RKO (cell line): ENCODE measurements at regions not wholly inside any gene's neighbourhood (a gene's known extent, or its start where the extent isn't known, plus 50 kb on each side); places are given as distances from the start of the nearest gene placed in this dataset.

ENCODE experiments used
- DNase-seq: peaks from one replicate; pipeline ENCODE4 v3.0.0-alpha.2; 2016; ENCODE audit warnings: low spot score

DNA sequence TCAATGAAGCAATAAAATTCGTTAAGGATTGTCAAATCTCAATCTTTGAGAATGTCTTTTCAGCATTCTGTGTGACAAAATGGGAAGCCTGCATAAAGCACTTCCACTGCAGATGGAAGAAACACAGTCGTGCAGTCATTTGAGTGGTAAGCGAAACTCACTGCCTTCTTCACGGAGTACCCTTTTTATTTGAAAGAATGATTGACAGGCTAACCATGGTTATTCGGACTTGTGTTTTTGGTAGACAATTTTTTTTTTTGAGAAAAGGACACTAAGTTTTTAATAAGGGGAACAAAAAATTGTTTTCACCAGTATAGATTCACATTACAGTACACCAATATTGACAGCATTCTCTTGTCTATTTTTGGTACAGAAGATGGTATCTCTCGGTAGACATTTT is 86.9 kb upstream of the MSX1 start:
- DNase-seq: no peak

GRCh38 chr4:4771160-4771559 is 88.3 kb upstream of the MSX1 start:
- DNase-seq: no peak

GRCh38 chr4:4770610-4771009 is 88.9 kb upstream of the MSX1 start:
- no peak for DNase-seq

GRCh38 chr4:4766564-4766963 is 92.9 kb upstream of the MSX1 start:
- no peak for DNase-seq

DNA sequence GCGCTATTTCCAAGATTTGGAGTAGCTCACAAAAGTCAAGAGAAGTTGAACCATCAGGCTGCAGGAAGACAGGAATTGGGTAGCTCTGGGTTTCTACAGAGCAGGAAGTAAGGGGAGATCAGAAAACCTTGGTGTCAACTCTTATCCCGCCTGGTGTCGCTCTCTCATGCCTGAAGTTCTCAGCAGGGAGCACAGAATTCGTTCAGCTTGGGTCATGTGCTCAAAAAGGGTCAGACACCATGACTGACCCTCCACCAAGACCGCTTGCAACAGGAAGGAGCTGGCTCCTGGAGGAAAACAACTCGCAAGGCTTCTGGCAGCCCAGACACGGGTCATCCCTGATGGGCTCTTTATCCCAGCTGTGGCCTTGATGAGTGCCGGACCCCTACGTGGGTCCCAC is 93.7 kb upstream of the MSX1 start:
- DNase-seq: no peak

- DNase-seq: no peak
Observed at GRCh38 chr4:4764558-4764905, 94.9 kb upstream of the MSX1 start.

DNA sequence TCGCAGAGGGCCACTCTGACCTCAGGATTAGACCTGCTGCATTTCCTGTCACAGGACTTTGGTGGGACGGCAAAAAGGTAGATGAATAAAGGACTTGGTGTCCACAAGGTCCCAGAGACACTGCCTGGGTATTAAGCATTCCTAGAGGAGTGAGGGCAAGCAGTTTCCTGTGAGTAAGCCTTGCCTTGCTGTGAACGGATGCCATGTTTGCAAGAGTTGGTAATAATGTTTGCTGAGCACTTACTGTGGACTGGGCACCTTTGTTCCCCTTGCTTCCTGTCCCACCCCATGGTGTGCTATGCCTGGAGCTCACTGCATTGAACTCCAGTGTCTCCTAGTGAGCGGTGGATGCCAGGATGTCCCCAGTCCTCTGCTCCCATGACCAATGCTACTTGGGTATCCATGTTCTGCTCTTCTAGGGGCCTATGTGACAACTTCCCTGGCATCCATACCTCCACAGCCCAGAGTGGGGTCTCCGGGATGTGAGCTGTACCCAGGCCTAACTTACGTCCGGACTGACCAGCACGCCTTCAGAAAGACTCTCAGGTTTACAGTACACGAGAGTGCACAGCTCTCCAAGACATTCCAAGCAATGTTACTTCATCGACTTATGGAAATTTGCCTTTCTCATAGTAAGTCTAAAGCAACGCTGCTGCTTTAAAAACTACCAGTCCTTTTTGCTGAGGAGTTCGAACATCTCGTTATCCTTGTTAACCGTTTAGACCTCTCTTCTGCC is 95.5 kb upstream of the MSX1 start:
- no peak for DNase-seq

- peak; percentile 59 for DNase-seq
Observed at GRCh38 chr4:4762909-4763821, 96.3 kb upstream of the MSX1 start.

DNA sequence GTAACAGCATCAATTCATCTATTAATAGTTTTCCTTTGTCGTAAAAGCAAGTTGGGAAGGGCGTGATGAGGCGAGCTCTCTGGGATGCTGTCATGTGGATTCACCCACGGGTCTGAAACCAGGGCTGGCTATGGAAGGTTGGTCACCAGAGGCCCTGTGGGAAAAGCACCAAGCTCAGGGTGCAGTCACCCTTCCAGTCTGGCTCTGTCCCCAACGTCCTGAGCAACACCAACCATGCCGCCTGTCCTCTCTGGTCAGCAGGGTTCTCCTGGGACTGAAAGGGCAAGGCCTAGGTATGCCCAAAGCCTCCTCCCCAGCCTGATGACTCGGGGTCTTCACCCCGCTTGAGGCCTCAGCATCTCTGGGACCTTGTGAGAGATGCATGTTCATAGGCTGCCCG is 97.2 kb upstream of the MSX1 start:
- no peak for DNase-seq

- no peak for DNase-seq
Observed at GRCh38 chr4:4761128-4761982, 98.1 kb upstream of the MSX1 start.

DNA sequence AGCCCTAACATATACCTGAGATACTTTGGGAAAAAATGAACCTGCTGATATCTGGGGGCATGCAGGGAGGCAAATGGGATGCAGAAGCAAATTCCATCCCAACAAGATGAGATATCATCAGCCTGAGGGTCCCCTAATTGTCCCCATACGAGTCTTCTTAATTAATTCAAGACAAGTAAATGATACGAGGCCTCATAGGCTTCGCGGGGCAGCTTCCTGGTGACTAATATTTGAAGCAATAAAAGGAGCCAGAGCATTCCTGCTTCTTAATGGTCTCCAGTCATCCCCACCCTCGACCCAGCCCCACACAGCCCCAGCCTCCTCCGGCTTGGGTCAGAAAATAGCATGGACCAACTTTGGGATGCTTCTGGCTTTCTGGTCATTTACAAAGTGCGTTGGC is 99.6 kb upstream of the MSX1 start:
- DNase-seq: no peak

- DNase-seq: no peak
Observed at GRCh38 chr4:4759232-4759631, 100.2 kb upstream of the MSX1 start.

DNA sequence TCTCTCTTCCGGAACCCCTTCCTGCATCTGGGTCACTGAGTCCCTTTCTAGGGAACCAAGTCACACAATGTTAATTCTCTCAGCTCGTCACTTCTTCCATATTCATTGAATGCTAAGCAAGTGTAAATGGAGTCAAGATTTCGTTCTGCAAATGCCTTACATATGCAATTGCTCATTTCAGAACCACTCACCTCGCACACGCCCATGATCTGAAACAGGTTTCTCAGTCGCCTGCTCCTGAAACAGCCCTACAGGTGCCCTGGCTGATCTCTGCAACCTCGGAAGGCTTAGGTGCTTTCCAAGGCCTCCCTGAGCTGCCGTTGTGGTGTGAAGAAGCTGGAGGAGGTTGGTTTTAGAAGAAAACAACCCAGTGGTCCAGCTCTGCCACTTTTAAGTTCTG is 100.8 kb upstream of the MSX1 start:
- DNase-seq: no peak

- no peak for DNase-seq
Observed at GRCh38 chr4:4755306-4755705, 104.2 kb upstream of the MSX1 start.

GRCh38 chr4:4754641-4755040 is 104.8 kb upstream of the MSX1 start:
- no peak for DNase-seq

DNA sequence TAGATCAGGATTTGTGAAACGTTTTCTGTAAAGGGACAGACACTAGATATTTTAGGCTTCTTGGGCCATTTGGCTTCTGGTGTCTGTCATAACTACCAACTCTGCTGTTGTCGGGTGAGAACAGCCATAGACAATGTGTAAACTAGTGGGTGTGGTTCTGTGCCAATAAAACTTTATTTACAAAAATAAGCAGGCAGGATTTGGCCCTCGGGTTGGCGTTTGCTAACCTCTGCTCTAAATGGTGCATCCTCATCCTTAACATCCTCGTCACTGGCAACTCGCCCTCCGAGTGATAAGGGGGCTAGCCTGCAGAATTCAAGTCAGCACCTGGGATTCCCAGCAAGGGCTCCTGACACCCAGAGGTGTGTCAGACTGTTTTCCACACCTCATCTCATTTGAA is 105.8 kb upstream of the MSX1 start:
- DNase-seq: no peak

- no peak for DNase-seq
Observed at GRCh38 chr4:4752576-4753401, 106.7 kb upstream of the MSX1 start.

DNA sequence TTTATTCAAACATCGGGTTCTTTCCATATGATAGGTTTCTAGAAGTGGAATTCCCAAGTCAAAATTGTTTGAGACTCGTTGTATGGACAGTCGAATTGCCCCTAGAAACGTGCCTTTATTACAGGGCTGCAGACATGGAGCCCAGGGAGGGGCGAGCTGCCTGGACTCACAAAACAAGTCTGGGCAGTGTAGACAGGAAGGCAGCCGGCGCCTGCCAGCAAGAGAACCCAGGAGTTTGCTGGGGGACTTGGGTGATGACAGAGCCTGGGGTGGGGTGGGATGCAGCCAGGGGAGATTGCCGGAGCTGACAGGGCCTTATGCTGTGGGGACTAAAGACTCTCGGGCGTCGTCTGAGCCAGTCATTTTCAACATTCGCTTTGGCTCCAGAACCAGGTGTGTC is 107.4 kb upstream of the MSX1 start:
- no peak for DNase-seq

- DNase-seq: no peak
Observed at GRCh38 chr4:4750187-4750586, 109.3 kb upstream of the MSX1 start.

DNA sequence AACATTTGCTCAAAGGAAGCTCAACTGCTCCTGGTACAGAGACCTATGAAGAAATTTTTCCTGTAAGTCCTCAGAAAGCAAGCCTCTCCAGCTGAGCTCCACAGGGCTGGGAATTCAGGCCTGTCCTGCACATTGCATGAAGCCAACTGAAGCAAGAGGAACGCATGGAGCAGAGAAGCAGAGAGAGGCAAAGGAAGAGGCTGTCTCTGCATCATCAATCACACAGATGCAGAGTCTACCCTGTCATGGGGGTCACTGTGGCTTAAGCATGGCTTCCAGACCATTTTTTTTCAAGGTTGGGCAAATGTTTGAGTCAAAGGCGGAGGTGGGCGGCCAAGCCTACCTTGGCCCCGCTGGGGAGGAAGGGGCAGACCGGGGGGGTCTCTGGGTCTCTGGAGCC is 110.3 kb upstream of the MSX1 start:
- DNase-seq: no peak

DNA sequence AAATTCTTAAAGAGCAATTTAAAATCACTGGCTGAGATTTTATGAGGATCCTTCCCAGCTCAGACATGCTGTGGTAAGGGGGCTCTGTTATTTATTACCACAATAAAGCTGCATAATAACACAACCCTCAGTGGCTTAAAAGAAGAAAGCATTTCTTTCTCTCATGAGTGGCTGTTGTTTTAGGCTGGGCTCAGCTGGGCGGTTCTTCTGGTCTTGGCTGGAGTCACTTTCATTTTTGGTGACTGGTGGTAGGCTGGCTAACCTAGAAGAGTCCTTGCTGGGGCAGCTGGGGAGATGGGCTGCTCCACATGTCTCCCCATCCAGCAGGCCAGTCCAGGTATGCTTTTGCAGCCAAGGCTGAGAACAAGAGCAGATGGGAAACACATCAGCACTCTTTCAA is 113.0 kb upstream of the MSX1 start:
- DNase-seq: no peak

DNA sequence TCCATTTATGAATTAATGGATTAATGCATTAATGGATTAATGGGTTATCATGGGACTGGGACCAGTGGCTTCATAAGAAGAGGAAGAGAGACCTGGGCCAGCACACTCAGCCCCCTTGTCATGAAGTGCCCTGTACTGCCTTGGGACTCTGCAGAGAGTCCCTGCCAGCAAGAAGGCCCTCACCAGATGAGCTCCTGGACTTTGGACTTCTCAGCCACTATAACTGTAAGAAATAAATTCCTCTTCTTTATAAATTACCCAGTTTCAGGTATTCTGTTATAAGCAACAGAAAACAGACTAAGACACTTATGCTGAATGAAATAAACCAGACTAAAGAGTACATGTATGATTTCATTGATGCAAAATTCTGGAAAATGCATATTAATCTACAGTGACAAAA is 119.4 kb upstream of the MSX1 start:
- DNase-seq: no peak
